Ectodermal cell (in vitro differentiated cells): ENCODE measurements at regions not wholly inside any gene's neighbourhood (a gene's known extent, or its start where the extent isn't known, plus 50 kb on each side); places are given as distances from the start of the nearest gene placed in this dataset.

Experiments
- H3K27ac ChIP-seq: 2 replicates; pipeline ENCODE4 v1.7.0; 2013; ENCODE audit warnings: mild to moderate bottlenecking, low read depth, low read length; ENCODE audit not compliant: insufficient read depth, poor library complexity, severe bottlenecking
- H3K27me3 ChIP-seq: 2 replicates; pipeline ENCODE4 v1.7.0; 2013; ENCODE audit warnings: mild to moderate bottlenecking, low read length; ENCODE audit not compliant: insufficient read depth, control insufficient read depth, poor library complexity, severe bottlenecking
- H3K36me3 ChIP-seq: one replicate; pipeline ENCODE4 v1.7.0; 2013; ENCODE audit warnings: low read length; ENCODE audit not compliant: control insufficient read depth, insufficient read depth
- H3K4me1 ChIP-seq: one replicate; pipeline ENCODE4 v1.7.0; 2013; ENCODE audit warnings: low read length; ENCODE audit not compliant: control insufficient read depth, insufficient read depth
- H3K4me3 ChIP-seq: 2 replicates; pipeline ENCODE4 v1.7.0; 2013; ENCODE audit warnings: low read depth, low read length, control low read depth; ENCODE audit not compliant: insufficient read depth
- H3K9me3 ChIP-seq: 2 replicates; pipeline ENCODE4 v1.7.0; 2013; ENCODE audit warnings: mild to moderate bottlenecking, low read length, moderate library complexity; ENCODE audit not compliant: control insufficient read depth
- WGBS, 2 experiments: methylation state at CpG; one replicate each; pipeline ENCODE4 v1.1.7; 2013; ENCODE audit warnings: missing lambda C conversion rate in 2 of 2; 5-methylcytosine and 5-hydroxymethylcytosine counted together

DNA sequence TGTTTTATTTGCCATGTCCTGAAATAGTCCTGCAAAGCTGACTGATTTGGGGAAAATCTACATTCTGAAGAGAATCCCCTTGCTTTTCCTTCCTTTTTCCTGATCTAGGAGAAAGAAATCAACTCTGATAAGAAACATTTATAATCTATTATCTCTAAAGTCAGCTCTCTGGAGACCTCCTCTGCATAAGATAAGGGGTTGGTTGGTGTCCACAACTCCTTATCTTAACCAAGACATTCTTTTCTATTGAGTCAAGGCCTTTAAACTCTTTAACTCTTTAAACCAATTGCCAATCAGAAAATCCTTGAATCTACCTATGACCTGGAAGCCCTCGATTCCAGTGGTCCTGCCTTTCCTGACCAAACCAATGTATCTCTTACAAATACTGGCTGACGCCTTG is 373.6 kb upstream of the RASGEF1B start:
- 89% methylated on average over 2 of the region's 2 CpGs for WGBS, 2 experiments
- Histone ChIP-seq H3K9me3 (no peaks in the 10 kb centered on the region), H3K27ac (no peak overlapping the region)

DNA sequence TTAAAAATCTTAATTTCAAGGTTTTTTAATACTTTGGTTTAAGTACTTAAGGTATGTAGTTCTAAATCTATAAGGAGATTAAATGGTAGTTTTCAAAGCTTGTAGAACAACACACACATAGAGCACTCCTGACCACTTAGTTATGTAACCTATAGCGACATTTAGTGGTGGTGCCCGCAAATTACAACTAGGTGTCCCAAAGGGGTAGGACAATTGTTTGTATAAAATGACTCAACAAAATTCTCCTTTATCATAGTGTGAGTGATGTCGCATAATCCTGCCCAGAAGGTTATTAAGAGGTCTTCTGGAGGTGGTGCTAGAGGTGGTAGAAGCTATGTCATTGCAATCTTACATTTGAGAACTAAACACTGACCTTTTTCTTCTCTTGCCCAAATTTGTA is 373.0 kb upstream of the RASGEF1B start:
- Histone ChIP-seq H3K27ac (no peak overlapping the region), H3K36me3 (no peaks in the 10 kb centered on the region), H3K4me3 (no peak overlapping the region), H3K4me1 (no peaks in the 10 kb centered on the region), H3K27me3 (no peaks in the 10 kb centered on the region), H3K9me3 (no peaks in the 10 kb centered on the region)
- WGBS, 2 experiments: 0% methylated on average over 3 of the region's 3 CpGs; no CpG with 5 or more reads in 1 of the 2 experiments

More for the DNA sequence above, 373.6 kb upstream of the RASGEF1B start:
- Histone ChIP-seq H3K36me3 (no peaks in the 10 kb centered on the region), H3K4me3 (no peak overlapping the region), H3K4me1 (no peaks in the 10 kb centered on the region), H3K27me3 (no peaks in the 10 kb centered on the region)

DNA sequence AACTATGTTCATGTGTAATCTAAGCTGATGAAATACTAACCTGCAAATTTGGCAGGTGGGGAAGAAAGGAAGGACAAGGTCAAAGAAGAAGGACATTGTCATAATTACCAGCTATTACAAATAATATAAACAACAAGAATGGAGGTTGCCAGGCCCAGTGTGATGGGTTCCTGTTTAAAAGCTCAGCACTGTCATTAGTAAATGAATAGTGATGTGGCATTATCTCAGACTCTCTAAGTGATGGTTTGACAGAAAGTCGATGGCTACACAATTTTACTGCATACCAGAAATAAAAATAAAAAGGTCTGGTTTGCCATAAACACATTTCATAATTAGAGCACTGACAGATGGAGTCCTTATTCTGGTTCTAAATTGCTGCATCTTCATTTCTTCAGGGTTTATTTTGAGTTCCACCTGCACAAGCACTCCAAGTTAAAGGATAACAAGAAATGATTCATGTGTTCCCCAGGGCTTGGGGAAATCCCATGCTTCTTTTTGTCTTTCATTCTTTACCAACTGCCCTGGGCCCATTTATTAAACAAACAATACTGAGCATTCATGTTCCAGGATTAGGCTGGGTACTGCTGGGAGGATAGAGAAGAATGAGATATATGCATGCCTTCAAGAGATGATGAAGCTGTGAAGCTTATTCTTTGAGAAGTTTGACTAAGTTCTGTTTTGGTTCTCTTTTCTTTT is 367.8 kb upstream of the RASGEF1B start:
- 93 to 100% methylated on average over 1 of the region's 1 CpG for WGBS, 2 experiments
- H3K27ac ChIP-seq: no peak overlapping the region
- H3K27me3 ChIP-seq: no peaks in the 10 kb centered on the region
- no peaks in the 10 kb centered on the region for H3K9me3 ChIP-seq
- no peaks in the 10 kb centered on the region for H3K4me1 ChIP-seq
- H3K4me3 ChIP-seq: no peak overlapping the region
- no peaks in the 10 kb centered on the region for H3K36me3 ChIP-seq

DNA sequence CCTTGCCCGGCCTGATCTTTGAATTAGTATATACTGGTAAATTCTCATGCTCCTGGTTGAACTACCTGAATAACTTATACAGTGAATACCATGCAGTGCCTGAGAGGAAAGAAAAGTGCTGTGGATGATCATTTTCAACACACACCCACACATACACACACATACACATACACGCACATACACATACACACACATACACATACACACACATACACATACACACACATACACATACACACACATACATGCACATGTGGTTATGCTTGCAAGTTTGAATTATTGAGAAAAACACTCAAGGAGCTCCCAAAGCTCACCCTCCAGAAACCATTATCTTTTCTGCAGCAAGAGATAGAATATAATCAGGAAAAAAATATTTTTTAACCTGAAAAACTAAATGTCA is 366.9 kb upstream of the RASGEF1B start:
- Histone ChIP-seq H3K4me3 (no peak overlapping the region), H3K27me3 (no peaks in the 10 kb centered on the region), H3K27ac (no peak overlapping the region), H3K9me3 (no peaks in the 10 kb centered on the region), H3K36me3 (no peaks in the 10 kb centered on the region), H3K4me1 (no peaks in the 10 kb centered on the region)
- WGBS, 2 experiments: 89 to 94% methylated on average over 2 of the region's 2 CpGs

DNA sequence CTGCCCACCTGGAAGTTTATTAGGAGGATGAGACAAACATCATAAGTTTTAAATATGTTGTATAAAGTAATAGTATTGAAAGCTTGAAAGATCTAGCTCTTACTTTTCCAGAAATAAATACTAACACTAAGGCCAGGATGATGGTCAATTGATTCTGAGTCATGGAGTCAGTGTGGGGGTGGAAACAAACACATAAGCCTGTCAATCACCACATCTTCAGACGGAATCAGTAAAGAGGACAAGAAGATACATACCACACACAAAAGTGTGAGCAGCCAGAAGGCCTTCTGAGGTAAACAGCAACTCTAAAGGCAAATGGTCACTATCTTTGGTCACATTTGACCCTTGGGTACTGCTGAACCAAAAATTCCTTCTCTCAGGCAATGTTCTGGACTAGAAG is 365.0 kb upstream of the RASGEF1B start:
- no peaks in the 10 kb centered on the region for H3K9me3 ChIP-seq
- no peaks in the 10 kb centered on the region for H3K36me3 ChIP-seq
- WGBS, 2 experiments: 74 to 95% methylated on average over 1 of the region's 1 CpG
- H3K27me3 ChIP-seq: no peaks in the 10 kb centered on the region
- no peak overlapping the region for H3K27ac ChIP-seq
- no peaks in the 10 kb centered on the region for H3K4me1 ChIP-seq
- H3K4me3 ChIP-seq: no peak overlapping the region

DNA sequence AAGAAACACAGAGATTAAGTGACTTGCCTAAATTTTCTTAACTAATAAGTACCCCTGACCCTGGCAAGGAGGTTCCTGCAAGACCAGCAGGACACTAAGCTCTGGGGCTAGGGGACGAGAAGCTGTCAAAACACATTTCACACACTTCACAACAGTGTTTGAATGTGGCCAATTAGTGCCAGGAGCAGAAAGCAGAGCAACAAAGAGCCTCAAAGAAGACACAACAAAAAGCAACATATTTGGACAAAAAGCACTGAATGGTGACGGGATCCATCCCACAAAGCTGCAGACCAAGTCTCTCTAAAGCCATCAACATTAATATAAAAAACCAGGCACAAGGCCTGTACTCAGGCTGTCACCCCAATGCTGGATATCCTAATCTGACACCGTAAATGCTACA is 361.9 kb upstream of the RASGEF1B start:
- WGBS, 2 experiments: 68 to 84% methylated on average over 2 to 3 of the region's 3 CpGs
- Histone ChIP-seq H3K27ac (no peak overlapping the region), H3K4me1 (no peaks in the 10 kb centered on the region), H3K36me3 (no peaks in the 10 kb centered on the region), H3K4me3 (no peak overlapping the region), H3K9me3 (no peaks in the 10 kb centered on the region), H3K27me3 (no peaks in the 10 kb centered on the region)

DNA sequence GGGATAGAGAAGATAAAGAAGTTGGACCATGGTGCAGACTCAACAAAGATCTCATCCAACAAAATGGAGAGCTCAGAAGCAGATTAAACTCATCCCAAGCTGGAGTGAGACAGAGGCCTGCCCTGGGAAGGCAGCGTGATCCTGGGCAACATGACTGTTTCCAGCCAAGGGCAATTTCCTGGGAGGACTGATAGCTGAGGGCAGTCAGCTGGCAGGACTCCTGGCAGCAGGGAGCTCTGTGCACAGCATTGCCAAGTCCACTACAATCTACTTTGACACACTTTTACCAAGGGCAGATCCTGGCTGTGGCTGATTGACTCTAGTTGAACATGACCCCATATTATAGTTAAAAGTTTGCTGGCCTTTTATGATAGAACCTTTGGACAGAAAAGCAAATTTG is 357.3 kb upstream of the RASGEF1B start:
- no peaks in the 10 kb centered on the region for H3K9me3 ChIP-seq
- H3K27ac ChIP-seq: no peak overlapping the region
- H3K4me1 ChIP-seq: peaks cover 2% of the 10 kb centered on the region
- 94 to 97% methylated on average over 1 of the region's 1 CpG for WGBS, 2 experiments
- H3K36me3 ChIP-seq: no peaks in the 10 kb centered on the region
- no peaks in the 10 kb centered on the region for H3K27me3 ChIP-seq
- no peak overlapping the region for H3K4me3 ChIP-seq

DNA sequence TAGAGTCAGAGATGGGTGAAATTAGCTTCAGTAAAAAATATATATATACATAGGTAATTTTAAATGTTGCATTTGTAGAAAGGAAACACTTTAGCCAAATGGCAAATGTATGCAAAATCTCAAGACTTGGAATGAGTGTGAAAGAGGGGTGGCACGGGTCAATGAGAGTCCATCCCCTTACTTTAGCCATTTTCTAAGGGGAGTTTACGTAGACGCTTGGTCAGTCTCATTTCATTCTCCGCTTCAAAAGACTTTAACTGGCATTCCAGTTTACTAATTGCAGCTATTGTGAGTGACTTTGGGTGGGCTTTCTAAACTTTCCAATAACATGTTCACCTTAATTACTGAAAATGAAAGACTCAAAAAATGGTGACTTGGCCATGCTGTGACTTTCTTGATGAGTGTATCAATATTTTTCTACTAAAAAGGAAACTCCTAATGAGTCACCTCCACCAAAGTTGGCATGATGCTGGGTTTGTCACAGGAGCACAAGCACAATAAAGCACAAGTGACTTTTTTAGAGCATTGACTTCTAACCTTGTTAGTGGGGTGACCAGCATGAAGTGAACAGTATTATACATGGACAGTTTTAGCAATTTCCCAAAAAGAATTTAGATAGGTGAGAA is 356.0 kb upstream of the RASGEF1B start:
- WGBS, 2 experiments: 95 to 98% methylated on average over 4 of the region's 4 CpGs
- H3K27ac ChIP-seq: no peak overlapping the region
- no peaks in the 10 kb centered on the region for H3K9me3 ChIP-seq
- H3K36me3 ChIP-seq: no peaks in the 10 kb centered on the region
- no peaks in the 10 kb centered on the region for H3K27me3 ChIP-seq
- H3K4me1 ChIP-seq: peaks cover 2% of the 10 kb centered on the region
- no peak overlapping the region for H3K4me3 ChIP-seq

DNA sequence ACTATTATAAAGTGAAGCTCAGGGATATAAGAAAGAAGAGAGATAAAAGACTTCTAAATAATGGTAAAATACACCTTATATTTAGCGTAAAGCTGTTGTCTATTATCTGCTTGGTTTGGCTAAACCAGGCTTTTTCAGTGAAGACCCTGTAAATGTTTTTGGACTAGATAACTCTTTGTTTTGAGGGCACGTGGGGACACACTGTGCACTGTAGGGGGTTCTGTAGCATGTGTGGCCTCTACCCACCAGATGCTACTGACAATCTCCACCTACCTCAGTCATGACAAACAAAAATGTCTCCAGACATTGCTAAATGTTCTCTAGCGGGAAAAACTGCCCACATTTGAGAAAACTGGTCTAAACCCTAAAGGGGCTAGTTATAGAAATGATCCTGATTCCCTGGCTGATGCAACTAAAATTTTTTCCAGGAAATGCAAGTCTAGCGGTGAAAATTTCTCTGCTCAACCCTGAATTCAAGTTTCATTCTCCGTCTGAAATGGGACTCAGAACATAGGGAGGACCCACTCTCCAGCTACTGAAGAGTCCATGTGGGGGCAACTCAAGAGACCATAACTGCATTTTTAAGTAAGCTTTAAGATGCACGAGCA is 355.2 kb upstream of the RASGEF1B start:
- H3K4me1 ChIP-seq: peaks cover 2% of the 10 kb centered on the region
- 86 to 87% methylated on average over 6 of the region's 6 CpGs for WGBS, 2 experiments
- no peaks in the 10 kb centered on the region for H3K9me3 ChIP-seq
- no peak overlapping the region for H3K4me3 ChIP-seq
- no peaks in the 10 kb centered on the region for H3K27me3 ChIP-seq
- no peaks in the 10 kb centered on the region for H3K36me3 ChIP-seq
- no peak overlapping the region for H3K27ac ChIP-seq

DNA sequence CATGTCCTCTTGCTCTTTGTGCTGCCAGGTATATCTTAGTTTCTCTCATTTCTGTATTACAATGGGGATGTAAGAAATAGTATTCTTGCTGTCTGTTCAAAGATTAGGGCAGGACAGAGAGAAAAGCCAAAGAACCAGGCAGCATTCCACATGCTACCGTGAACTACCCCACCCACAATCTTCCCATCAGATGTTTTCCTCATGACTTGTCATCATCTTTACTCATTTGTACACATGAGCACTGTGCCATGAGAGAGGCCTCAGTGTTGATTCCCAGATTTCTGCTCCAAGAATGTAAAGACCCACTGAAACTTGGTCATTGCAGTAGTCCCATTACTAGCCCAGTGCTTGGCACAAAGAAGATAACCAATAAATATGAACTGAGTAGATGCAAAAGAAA is 354.6 kb upstream of the RASGEF1B start:
- WGBS, 2 experiments: 97 to 100% methylated on average over 1 of the region's 1 CpG
- H3K27ac ChIP-seq: no peak overlapping the region
- H3K27me3 ChIP-seq: no peaks in the 10 kb centered on the region
- H3K4me1 ChIP-seq: peaks cover 2% of the 10 kb centered on the region
- no peaks in the 10 kb centered on the region for H3K36me3 ChIP-seq
- H3K4me3 ChIP-seq: no peak overlapping the region
- no peaks in the 10 kb centered on the region for H3K9me3 ChIP-seq
